Activated T-helper 2 cell treated with anti-CD3 and anti-CD28 coated beads, Interferon-gamma antibody, Interleukin-2, Interleukin-4, amounts not matched to agents 10 μg/mL and 5 μg/mL and 100 μg/mL, durations not matched to agents 14 hours and 24 hours and 36 hours (primary cell): ENCODE measurements at regions not wholly inside any gene's neighbourhood (a gene's known extent, or its start where the extent isn't known, plus 50 kb on each side); places are given as distances from the start of the nearest gene placed in this dataset.

Experiments
- DNase-seq: peaks from one replicate; pipeline ENCODE4 v3.0.0; 2021; ENCODE audit warnings: low spot score
- H3K27ac Mint-ChIP-seq: one replicate; pipeline ENCODE4 v1.8.0; 2021; ENCODE audit warnings: mixed read lengths
- H3K27me3 Mint-ChIP-seq: one replicate; pipeline ENCODE4 v1.8.0; 2021; ENCODE audit warnings: low read depth, mixed read lengths
- H3K36me3 Mint-ChIP-seq: one replicate; pipeline ENCODE4 v1.8.0; 2021; ENCODE audit warnings: low read depth, mixed read lengths
- H3K4me1 Mint-ChIP-seq: one replicate; pipeline ENCODE4 v1.8.0; 2021; ENCODE audit warnings: low read depth, mixed read lengths
- H3K4me3 Mint-ChIP-seq: one replicate; pipeline ENCODE4 v1.8.0; 2021; ENCODE audit warnings: low read depth, mild to moderate bottlenecking, moderate library complexity, mixed read lengths
- H3K9me3 Mint-ChIP-seq: one replicate; pipeline ENCODE4 v1.8.0; 2021; ENCODE audit warnings: mixed read lengths
- intact Hi-C: fragments of 100-400 bp; cut with micrococcal nuclease; formaldehyde crosslinking; loops from one replicate; pipeline ENCODE4 v1.15.1; 2023

GRCh38 chr4:95728145-95728544 lies 111.7 kb upstream of the PDHA2 start:
- Mint-ChIP-seq H3K4me3 (no peak overlapping the region), H3K36me3 (no peaks in the 10 kb centered on the region), H3K27ac (no peak overlapping the region), H3K27me3 (no peaks in the 10 kb centered on the region), H3K4me1 (no peaks in the 10 kb centered on the region), H3K9me3 (no peaks in the 10 kb centered on the region)
- intact Hi-C loops, result no loop called here
- no peak for DNase-seq

- no peak for DNase-seq
- H3K36me3 Mint-ChIP-seq, result no peaks in the 10 kb centered on the region
- intact Hi-C loops, result no loop called here
- no peak overlapping the region for H3K27ac Mint-ChIP-seq
- H3K9me3 Mint-ChIP-seq, result peaks cover 6% of the 10 kb centered on the region
- no peaks in the 10 kb centered on the region for H3K4me1 Mint-ChIP-seq
- no peak overlapping the region for H3K4me3 Mint-ChIP-seq
- H3K27me3 Mint-ChIP-seq, result no peaks in the 10 kb centered on the region
Observed at GRCh38 chr4:95715830-95716229, 124.1 kb upstream of the PDHA2 start.

GRCh38 chr4:95714571-95714970 lies 125.3 kb upstream of the PDHA2 start:
- DNase-seq, result no peak
- intact Hi-C loops, result no loop called here
- H3K9me3 Mint-ChIP-seq, result peaks cover 6% of the 10 kb centered on the region
- H3K27ac Mint-ChIP-seq, result no peak overlapping the region
- no peak overlapping the region for H3K4me3 Mint-ChIP-seq
- H3K27me3 Mint-ChIP-seq, result no peaks in the 10 kb centered on the region
- H3K36me3 Mint-ChIP-seq, result no peaks in the 10 kb centered on the region
- no peaks in the 10 kb centered on the region for H3K4me1 Mint-ChIP-seq

GRCh38 chr4:95705323-95705722 lies 134.6 kb upstream of the PDHA2 start:
- no peaks in the 10 kb centered on the region for H3K9me3 Mint-ChIP-seq
- no peak overlapping the region for H3K4me3 Mint-ChIP-seq
- intact Hi-C loops, result no loop called here
- H3K27ac Mint-ChIP-seq, result no peak overlapping the region
- H3K27me3 Mint-ChIP-seq, result no peaks in the 10 kb centered on the region
- no peak for DNase-seq
- no peaks in the 10 kb centered on the region for H3K4me1 Mint-ChIP-seq
- H3K36me3 Mint-ChIP-seq, result no peaks in the 10 kb centered on the region

DNA sequence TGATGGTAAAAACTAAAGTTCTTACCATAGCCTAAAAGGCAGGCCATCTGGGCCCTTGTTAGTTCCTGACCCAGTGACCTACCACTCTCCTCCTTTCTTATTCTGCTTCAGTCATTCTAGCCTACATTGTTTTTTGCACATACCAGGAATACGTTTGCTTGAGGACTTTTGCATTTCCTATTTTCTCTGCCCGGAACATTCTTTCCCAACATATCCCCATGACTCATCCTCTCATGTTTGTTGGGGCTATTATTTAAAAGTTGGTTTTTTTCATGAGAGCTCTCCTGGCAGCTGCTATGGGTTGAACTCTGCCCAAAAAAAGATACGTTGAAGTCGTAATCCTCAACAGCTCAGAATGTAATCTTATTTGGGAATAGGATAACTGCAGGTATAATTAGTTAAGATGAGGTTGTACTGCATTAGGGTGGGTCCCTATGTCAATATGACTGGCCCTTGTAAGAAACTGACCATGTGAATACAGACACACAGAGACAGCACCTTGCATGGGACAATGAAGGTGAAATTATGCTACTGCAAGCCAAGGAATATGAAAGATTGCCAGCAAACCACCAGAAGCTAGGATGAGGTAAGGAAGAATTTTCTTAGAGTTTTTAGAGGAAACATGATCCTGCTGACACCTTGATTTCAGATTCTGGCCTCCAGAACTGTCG lies 138.3 kb upstream of the PDHA2 start:
- no peak for DNase-seq
- H3K4me1 Mint-ChIP-seq, result no peaks in the 10 kb centered on the region
- no peaks in the 10 kb centered on the region for H3K27me3 Mint-ChIP-seq
- intact Hi-C loops, result no loop called here
- no peak overlapping the region for H3K27ac Mint-ChIP-seq
- H3K9me3 Mint-ChIP-seq, result no peaks in the 10 kb centered on the region
- H3K36me3 Mint-ChIP-seq, result no peaks in the 10 kb centered on the region
- no peak overlapping the region for H3K4me3 Mint-ChIP-seq

- Mint-ChIP-seq H3K27ac (no peak overlapping the region), H3K27me3 (peaks cover 2% of the 10 kb centered on the region), H3K4me1 (no peaks in the 10 kb centered on the region), H3K9me3 (no peaks in the 10 kb centered on the region), H3K4me3 (no peak overlapping the region), H3K36me3 (no peaks in the 10 kb centered on the region)
- no peak for DNase-seq
- intact Hi-C loops, result no loop called here
Observed at GRCh38 chr4:95694411-95694810, 145.5 kb upstream of the PDHA2 start.

- intact Hi-C loops, result no loop called here
- no peaks in the 10 kb centered on the region for H3K4me1 Mint-ChIP-seq
- H3K36me3 Mint-ChIP-seq, result no peaks in the 10 kb centered on the region
- H3K9me3 Mint-ChIP-seq, result no peaks in the 10 kb centered on the region
- H3K27me3 Mint-ChIP-seq, result peaks cover 2% of the 10 kb centered on the region
- H3K4me3 Mint-ChIP-seq, result no peak overlapping the region
- H3K27ac Mint-ChIP-seq, result no peak overlapping the region
- no peak for DNase-seq
Observed at GRCh38 chr4:95693594-95693993, 144.8 kb upstream of the UNC5C start.

GRCh38 chr4:95676190-95676589 lies 127.4 kb upstream of the UNC5C start:
- Mint-ChIP-seq H3K4me1 (no peaks in the 10 kb centered on the region), H3K27me3 (no peaks in the 10 kb centered on the region), H3K36me3 (no peaks in the 10 kb centered on the region), H3K27ac (no peak overlapping the region), H3K9me3 (no peaks in the 10 kb centered on the region), H3K4me3 (no peak overlapping the region)
- intact Hi-C loops, result no loop called here
- no peak for DNase-seq

GRCh38 chr4:95675623-95676022 lies 126.8 kb upstream of the UNC5C start:
- no peak for DNase-seq
- Mint-ChIP-seq H3K4me3 (no peak overlapping the region), H3K36me3 (no peaks in the 10 kb centered on the region), H3K4me1 (no peaks in the 10 kb centered on the region), H3K9me3 (no peaks in the 10 kb centered on the region), H3K27ac (no peak overlapping the region), H3K27me3 (no peaks in the 10 kb centered on the region)
- intact Hi-C loops, result no loop called here

- H3K27ac Mint-ChIP-seq, result no peak overlapping the region
- DNase-seq, result no peak
- no peaks in the 10 kb centered on the region for H3K9me3 Mint-ChIP-seq
- H3K36me3 Mint-ChIP-seq, result no peaks in the 10 kb centered on the region
- no peaks in the 10 kb centered on the region for H3K4me1 Mint-ChIP-seq
- intact Hi-C loops, result no loop called here
- no peak overlapping the region for H3K4me3 Mint-ChIP-seq
- no peaks in the 10 kb centered on the region for H3K27me3 Mint-ChIP-seq
Observed at GRCh38 chr4:95674521-95674981, 125.8 kb upstream of the UNC5C start.

DNA sequence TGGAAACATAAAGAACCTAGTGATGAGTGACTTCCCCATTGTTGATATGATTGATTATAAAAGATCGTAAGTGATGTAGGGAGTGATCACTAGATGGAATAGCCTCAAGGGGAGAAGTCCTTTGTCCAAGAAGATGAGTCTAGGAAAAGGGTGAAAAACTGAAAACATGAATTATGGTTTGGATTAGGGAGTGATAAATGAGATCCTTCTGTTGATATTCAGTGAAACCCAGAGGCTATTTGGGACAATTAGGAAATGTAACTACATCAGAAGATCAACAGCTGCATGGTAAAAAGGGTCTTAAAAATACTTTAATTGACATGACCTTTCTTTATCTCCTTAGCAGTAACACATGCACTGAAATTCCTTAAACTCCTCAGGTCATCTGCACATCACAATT lies 124.0 kb upstream of the UNC5C start:
- no peaks in the 10 kb centered on the region for H3K4me1 Mint-ChIP-seq
- H3K4me3 Mint-ChIP-seq, result no peak overlapping the region
- H3K36me3 Mint-ChIP-seq, result no peaks in the 10 kb centered on the region

GRCh38 chr4:95660719-95661118 lies 111.9 kb upstream of the UNC5C start:
- intact Hi-C loops, result no loop called here
- no peak overlapping the region for H3K4me3 Mint-ChIP-seq
- no peaks in the 10 kb centered on the region for H3K4me1 Mint-ChIP-seq
- no peak overlapping the region for H3K27ac Mint-ChIP-seq
- H3K36me3 Mint-ChIP-seq, result no peaks in the 10 kb centered on the region
- DNase-seq, result no peak
- peaks cover 6% of the 10 kb centered on the region for H3K9me3 Mint-ChIP-seq
- H3K27me3 Mint-ChIP-seq, result no peaks in the 10 kb centered on the region

More for the DNA sequence above, 124.0 kb upstream of the UNC5C start:
- no peak for DNase-seq
- intact Hi-C loops, result no loop called here
- H3K27me3 Mint-ChIP-seq, result no peaks in the 10 kb centered on the region
- no peak overlapping the region for H3K27ac Mint-ChIP-seq
- H3K9me3 Mint-ChIP-seq, result no peaks in the 10 kb centered on the region

- Mint-ChIP-seq H3K9me3 (peaks cover 11% of the 10 kb centered on the region), H3K36me3 (no peaks in the 10 kb centered on the region), H3K4me1 (no peaks in the 10 kb centered on the region), H3K27ac (no peak overlapping the region), H3K4me3 (no peak overlapping the region), H3K27me3 (no peaks in the 10 kb centered on the region)
- intact Hi-C loops, result no loop called here
- no peak for DNase-seq
Observed at GRCh38 chr4:95651891-95652290, 103.1 kb upstream of the UNC5C start.

DNA sequence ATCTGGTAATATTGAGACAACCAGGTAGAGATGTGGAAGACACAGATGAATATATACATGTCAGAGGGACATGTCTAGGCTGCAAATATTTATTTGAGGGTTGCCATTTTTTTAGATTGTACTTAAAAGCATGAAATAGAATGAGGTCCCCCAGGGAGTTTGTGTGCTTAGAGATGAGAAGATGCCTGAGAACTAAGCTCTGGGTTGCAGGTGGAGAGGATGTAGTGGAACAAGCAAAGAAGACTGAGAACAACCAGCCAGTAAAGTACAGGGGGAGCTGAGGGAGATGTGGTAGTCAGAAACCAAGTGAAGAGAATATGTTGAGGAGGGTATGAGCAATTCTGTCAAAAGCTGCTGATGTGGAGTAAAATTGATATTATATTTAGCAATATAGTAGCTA lies 95.6 kb upstream of the UNC5C start:
- no peaks in the 10 kb centered on the region for H3K9me3 Mint-ChIP-seq
- H3K27ac Mint-ChIP-seq, result no peak overlapping the region
- no peak overlapping the region for H3K4me3 Mint-ChIP-seq
- H3K36me3 Mint-ChIP-seq, result no peaks in the 10 kb centered on the region
- DNase-seq, result no peak
- peaks cover under 1% of the 10 kb centered on the region for H3K4me1 Mint-ChIP-seq
- H3K27me3 Mint-ChIP-seq, result no peaks in the 10 kb centered on the region
- intact Hi-C loops, result no loop called here
